ENCODE measurements at regions not wholly inside any gene's neighbourhood (a gene's known extent, or its start where the extent isn't known, plus 50 kb on each side); places are given as distances from the start of the nearest gene placed in this dataset.

DNA sequence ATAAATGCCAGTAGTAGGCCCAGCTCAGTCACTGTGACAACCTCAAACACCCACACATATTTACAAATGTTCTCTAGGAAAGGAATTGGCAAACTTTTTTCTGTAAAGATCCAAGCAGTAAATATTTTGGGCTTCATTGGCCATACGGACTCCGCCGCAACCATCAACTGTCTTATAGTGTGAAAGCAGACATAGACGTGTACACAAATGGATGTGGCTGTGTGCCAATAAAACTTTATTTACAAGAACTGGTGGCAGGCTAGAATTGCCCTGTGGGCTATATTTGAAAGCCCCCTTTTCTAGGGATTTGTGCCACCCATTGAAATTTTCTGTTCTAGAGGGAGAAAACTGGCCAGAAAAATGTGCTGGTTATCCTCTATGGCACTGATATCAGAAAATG, 683.8 kb upstream of the EEF2KMT start:
- H2AFZ ChIP-seq (replicated peaks; ENCODE audit: low read length, poor library complexity) = no peak overlapping the region
- CTCF ChIA-PET = no interaction called here
- H3K4me3 ChIP-seq (ENCODE audit: insufficient read depth, low read depth, low read length) = no peak overlapping the region
- ATAC-seq (ENCODE audit: low read depth) (no peak), DNase-seq (no peak)
- no peaks in the 10 kb centered on the region for H3K36me3 ChIP-seq (ENCODE audit: control insufficient read depth, insufficient read depth, low read length)
- no peak overlapping the region for H3K4ac ChIP-seq (ENCODE audit: low read depth, low read length)
- no peak overlapping the region for H2AK9ac ChIP-seq (replicated peaks; ENCODE audit: low read depth, low read length, poor library complexity)
- no peaks in the 10 kb centered on the region for H3K79me1 ChIP-seq (ENCODE audit: low read depth in 1 of 2, low read length in 2 of 2)
- H3K4me1 ChIP-seq (ENCODE audit: control insufficient read depth, insufficient read depth, low read length) = no peaks in the 10 kb centered on the region
- H3K56ac ChIP-seq (ENCODE audit: extremely low read depth, insufficient read depth, low read length) = no peak overlapping the region
- H3K27ac ChIP-seq (ENCODE audit: insufficient read depth, low read length) = no peak overlapping the region
- POLR2A ChIA-PET (ENCODE audit: unreplicated experiment) = no interaction called here
- H2AK5ac ChIP-seq (ENCODE audit: low read depth, low read length) = no peak overlapping the region
- H4K20me1 ChIP-seq (ENCODE audit: insufficient read depth, low read length) = no peaks in the 10 kb centered on the region
- no CpG with 5 or more reads among the region's 4 CpGs for WGBS, 2 experiments (ENCODE audit: extremely low coverage in 2 of 2, insufficient read length in 1 of 2)
- no peak overlapping the region for H4K8ac ChIP-seq (ENCODE audit: low read depth in 2 of 2, low read length in 2 of 2)
- H4K91ac ChIP-seq (ENCODE audit: insufficient read depth, low read depth, low read length) = no peak overlapping the region
- no peak overlapping the region for H3K23ac ChIP-seq (ENCODE audit: low read depth, low read length)
- H3K14ac ChIP-seq (replicated peaks; ENCODE audit: low read depth, low read length) = no peak overlapping the region
- dilution Hi-C loops (cut with HindIII; ENCODE audit: low sequenced_read_pairs, unreplicated experiment) (no loop called here), intact Hi-C loops (cut with micrococcal nuclease) (no loop called here), in situ Hi-C loops (cut with MboI; ENCODE audit: low sequenced_read_pairs) (no loop called here)
- H4K5ac ChIP-seq (ENCODE audit: low read depth, low read length) = no peak overlapping the region
- no TSS peak for BruUV-seq (replicated peaks)
- no peak overlapping the region for H2BK15ac ChIP-seq (ENCODE audit: low read depth, low read length)
- no peak overlapping the region for H2BK120ac ChIP-seq (ENCODE audit: low read depth, low read length)
- no peaks in the 10 kb centered on the region for H3K9me1 ChIP-seq (ENCODE audit: insufficient read depth, low read length)
- no peak overlapping the region for H3K4me2 ChIP-seq (ENCODE audit: low read depth, low read length)
- TF ChIP-seq, protein P1, sequence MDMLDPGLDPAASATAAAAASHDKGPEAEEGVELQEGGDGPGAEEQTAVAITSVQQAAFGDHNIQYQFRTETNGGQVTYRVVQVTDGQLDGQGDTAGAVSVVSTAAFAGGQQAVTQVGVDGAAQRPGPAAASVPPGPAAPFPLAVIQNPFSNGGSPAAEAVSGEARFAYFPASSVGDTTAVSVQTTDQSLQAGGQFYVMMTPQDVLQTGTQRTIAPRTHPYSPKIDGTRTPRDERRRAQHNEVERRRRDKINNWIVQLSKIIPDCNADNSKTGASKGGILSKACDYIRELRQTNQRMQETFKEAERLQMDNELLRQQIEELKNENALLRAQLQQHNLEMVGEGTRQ (IDR thresholded peaks at IDR 0.05; ENCODE audit: low read depth, low read length) = no peak
- TF ChIP-seq MAFK (IDR thresholded peaks at IDR 0.05; ENCODE audit: low read depth, low read length) (no peak), ELK1 (IDR thresholded peaks at IDR 0.05; ENCODE audit: borderline replicate concordance, low read depth, low read length) (no peak), NFE2L2 (IDR thresholded peaks at IDR 0.05; ENCODE audit: low read depth, low read length) (no peak), RAD21 (IDR thresholded peaks at IDR 0.05; ENCODE audit: low read length) (no peak), SMC3 (IDR thresholded peaks at IDR 0.05; ENCODE audit: low read depth, low read length) (no peak), MAZ (IDR thresholded peaks at IDR 0.05; ENCODE audit: borderline replicate concordance, low read depth, low read length) (no peak), FOS (IDR thresholded peaks at IDR 0.05; ENCODE audit: low read depth, low read length) (no peak)
- no peaks in the 10 kb centered on the region for H3K27me3 ChIP-seq (ENCODE audit: control insufficient read depth, insufficient read depth, low read length)
- peaks cover 13% of the 10 kb centered on the region for H3K9me3 ChIP-seq (ENCODE audit: control insufficient read depth, insufficient read depth, low read length)
- no peak overlapping the region for H2BK5ac ChIP-seq (ENCODE audit: low read depth, low read length, poor library complexity, severe bottlenecking)
- no peak overlapping the region for H3K18ac ChIP-seq (ENCODE audit: low read depth, low read length)
- no peak overlapping the region for H3K9ac ChIP-seq (ENCODE audit: low read depth, low read length)
- H2BK20ac ChIP-seq (ENCODE audit: low read depth, low read length) = no peak overlapping the region
